Posterior cingulate gyrus (tissue), 11 donors: ENCODE measurements at regions not wholly inside any gene's neighbourhood (a gene's known extent, or its start where the extent isn't known, plus 50 kb on each side); places are given as distances from the start of the nearest gene placed in this dataset.

Experiments
- DNase-seq, 10 donors: peaks; one replicate each; pipeline versions ENCODE4 v3.0.0 to v3.0.0-alpha.2; 2020 to 2021; ENCODE audit warnings: mixed read lengths in 3 of 10
- intact Hi-C: fragments of 100-400 bp; cut with DNase I; formaldehyde crosslinking; loops from one replicate; pipeline ENCODE4 v1.15.1; 2023

- no peak for DNase-seq
- intact Hi-C loops, result no loop called here
Observed at GRCh38 chr6:6924708-6925107, 183.1 kb upstream of the RREB1 start.

- intact Hi-C loops, result no loop called here
- no peak for DNase-seq
Observed at GRCh38 chr6:6925391-6926164, 182.2 kb upstream of the RREB1 start.

- intact Hi-C loops, result no loop called here
- no peak for DNase-seq
Observed at GRCh38 chr6:6926856-6927255, 180.9 kb upstream of the RREB1 start.

GRCh38 chr6:6927521-6928361 is 180.0 kb upstream of the RREB1 start:
- intact Hi-C loops, result no loop called here
- DNase-seq, result no peak

GRCh38 chr6:6930223-6930880 is 177.4 kb upstream of the RREB1 start:
- intact Hi-C loops, result no loop called here
- DNase-seq, result no peak

GRCh38 chr6:6931071-6932025 is 176.4 kb upstream of the RREB1 start:
- intact Hi-C loops, result no loop called here

GRCh38 chr6:6932341-6932740 is 175.4 kb upstream of the RREB1 start:
- intact Hi-C loops, result no loop called here

More at GRCh38 chr6:6931071-6932025, 176.4 kb upstream of the RREB1 start:
- DNase-seq, result peak in 1 of 10 donors; percentile 56

GRCh38 chr6:6932968-6933367 is 174.8 kb upstream of the RREB1 start:
- intact Hi-C loops, result no loop called here
- DNase-seq, result no peak

More at GRCh38 chr6:6932341-6932740, 175.4 kb upstream of the RREB1 start:
- DNase-seq, result no peak

- DNase-seq, result no peak
- intact Hi-C loops, result no loop called here
Observed at GRCh38 chr6:6940031-6941025, 167.4 kb upstream of the RREB1 start.

- intact Hi-C loops, result no loop called here
- no peak for DNase-seq
Observed at GRCh38 chr6:6941201-6941600, 166.6 kb upstream of the RREB1 start.

GRCh38 chr6:6942091-6942490 is 165.7 kb upstream of the RREB1 start:
- no peak for DNase-seq

GRCh38 chr6:6942831-6943230 is 164.9 kb upstream of the RREB1 start:
- DNase-seq, result peak in 4 of 10 donors; percentile 18 to 82 (median 24)
- intact Hi-C loops, result no loop called here

More at GRCh38 chr6:6942091-6942490, 165.7 kb upstream of the RREB1 start:
- intact Hi-C loops, result no loop called here

GRCh38 chr6:6943421-6943820 is 164.3 kb upstream of the RREB1 start:
- intact Hi-C loops, result no loop called here
- no peak for DNase-seq

- intact Hi-C loops, result no loop called here
- no peak for DNase-seq
Observed at GRCh38 chr6:6946206-6947155, 161.3 kb upstream of the RREB1 start.

GRCh38 chr6:6950373-6951145 is 157.2 kb upstream of the RREB1 start:
- no peak for DNase-seq
- intact Hi-C loops, result no loop called here

GRCh38 chr6:6951355-6951754 is 156.4 kb upstream of the RREB1 start:
- intact Hi-C loops, result no loop called here
- no peak for DNase-seq

GRCh38 chr6:6952484-6952883 is 155.3 kb upstream of the RREB1 start:
- intact Hi-C loops, result no loop called here
- peak in 1 of 10 donors; percentile 31 for DNase-seq
